ENCODE measurements at regions not wholly inside any gene's neighbourhood (a gene's known extent, or its start where the extent isn't known, plus 50 kb on each side); places are given as distances from the start of the nearest gene placed in this dataset.

- intact Hi-C loops (cut with DNase I): no loop called here
- H3K4me1 ChIP-seq: no peaks in the 10 kb centered on the region
- no peaks in the 10 kb centered on the region for H3K36me3 ChIP-seq (ENCODE audit: insufficient read depth in 1 of 2, low read depth in 1 of 2)
- ATAC-seq (no peak), DNase-seq (no peak)
- H3K27me3 ChIP-seq (ENCODE audit: insufficient read depth in 3 of 3, low read length in 2 of 3): no peaks in the 10 kb centered on the region
- H3K4me3 ChIP-seq: no peak overlapping the region
- WGBS, 3 donors: 82 to 84% (median 84%) methylated on average over 2 of the region's 2 CpGs
- no peak for TF ChIP-seq CTCF (IDR thresholded peaks at IDR 0.05)
- H3K9me3 ChIP-seq: no peaks in the 10 kb centered on the region
- H3K27ac ChIP-seq: no peak overlapping the region
Measured at GRCh38 chr20:43283126-43283525, 93.4 kb upstream of the PTPRT start.

- H3K36me3 ChIP-seq (ENCODE audit: insufficient read depth in 1 of 2, low read depth in 1 of 2): no peaks in the 10 kb centered on the region
- 52 to 59% (median 56%) methylated on average over 5 of the region's 5 CpGs for WGBS, 3 donors
- H3K9me3 ChIP-seq: no peaks in the 10 kb centered on the region
- H3K4me1 ChIP-seq: no peaks in the 10 kb centered on the region
- intact Hi-C loops (cut with DNase I): no loop called here
- H3K27ac ChIP-seq: no peak overlapping the region
- no peak for TF ChIP-seq CTCF (IDR thresholded peaks at IDR 0.05)
- H3K27me3 ChIP-seq (ENCODE audit: insufficient read depth in 3 of 3, low read length in 2 of 3): peaks cover 0 to 5% (median 0%) of the 10 kb centered on the region in 3 donors
- DNase-seq: no peak
- no peak overlapping the region for H3K4me3 ChIP-seq
- ATAC-seq: no peak
Measured at GRCh38 chr20:43271980-43272379, 82.3 kb upstream of the PTPRT start.

- ATAC-seq: no peak
- H3K27me3 ChIP-seq (ENCODE audit: insufficient read depth in 3 of 3, low read length in 2 of 3): peaks cover 0 to 3% (median 0%) of the 10 kb centered on the region in 3 donors
Measured at GRCh38 chr20:43265449-43265848, 75.7 kb upstream of the PTPRT start.

GRCh38 chr20:43263226-43263625, 73.5 kb upstream of the PTPRT start:
- Histone ChIP-seq H3K4me3 (no peak overlapping the region), H3K9me3 (no peaks in the 10 kb centered on the region), H3K4me1 (no peaks in the 10 kb centered on the region), H3K27me3 (ENCODE audit: insufficient read depth in 3 of 3, low read length in 2 of 3) (no peaks in the 10 kb centered on the region), H3K27ac (no peak overlapping the region), H3K36me3 (ENCODE audit: insufficient read depth in 1 of 2, low read depth in 1 of 2) (no peaks in the 10 kb centered on the region)
- ATAC-seq: no peak
- 57 to 67% (median 66%) methylated on average over 2 of the region's 2 CpGs for WGBS, 3 donors
- DNase-seq: no peak
- TF ChIP-seq CTCF (IDR thresholded peaks at IDR 0.05): no peak
- intact Hi-C loops (cut with DNase I): no loop called here

More at GRCh38 chr20:43265449-43265848, 75.7 kb upstream of the PTPRT start:
- intact Hi-C loops (cut with DNase I): no loop called here
- no peak for TF ChIP-seq CTCF (IDR thresholded peaks at IDR 0.05)
- Histone ChIP-seq H3K4me3 (no peak overlapping the region), H3K4me1 (no peaks in the 10 kb centered on the region), H3K27ac (no peak overlapping the region), H3K9me3 (no peaks in the 10 kb centered on the region), H3K36me3 (ENCODE audit: insufficient read depth in 1 of 2, low read depth in 1 of 2) (no peaks in the 10 kb centered on the region)
- no peak for DNase-seq
- 58 to 67% (median 64%) methylated on average over 2 of the region's 2 CpGs for WGBS, 3 donors

- intact Hi-C loops (cut with DNase I): no loop called here
- 78 to 87% (median 82%) methylated on average over 8 of the region's 8 CpGs for WGBS, 3 donors
- H3K4me1 ChIP-seq: no peaks in the 10 kb centered on the region
- ATAC-seq (no peak), DNase-seq (no peak)
- H3K27me3 ChIP-seq (ENCODE audit: insufficient read depth in 3 of 3, low read length in 2 of 3): no peaks in the 10 kb centered on the region
- no peaks in the 10 kb centered on the region for H3K36me3 ChIP-seq (ENCODE audit: insufficient read depth in 1 of 2, low read depth in 1 of 2)
- no peak overlapping the region for H3K4me3 ChIP-seq
- no peak overlapping the region for H3K27ac ChIP-seq
- TF ChIP-seq CTCF (IDR thresholded peaks at IDR 0.05): no peak
- no peaks in the 10 kb centered on the region for H3K9me3 ChIP-seq
Measured at GRCh38 chr20:43262341-43262740, 72.6 kb upstream of the PTPRT start.

Measured in psoas muscle (tissue), 7 donors.